Left renal pelvis (tissue), 4 donors: ENCODE measurements at regions not wholly inside any gene's neighbourhood (a gene's known extent, or its start where the extent isn't known, plus 50 kb on each side); places are given as distances from the start of the nearest gene placed in this dataset.
"Not testable (repeated sequence)": the region's sequence is repeated elsewhere in the genome, so short reads cannot be mapped to it uniquely, and the experiment has no call there.

ENCODE experiments used
- DNase-seq, 4 donors: peaks; one replicate each; pipeline ENCODE4 v3.0.0-alpha.2; 2013; ENCODE audit warnings: low read depth in 4 of 4, low spot score in 3 of 4

- peak in 2 of 4 donors; percentile 1 to 2 for DNase-seq
Observed at GRCh38 chrX:86887341-86887740, 630.3 kb upstream of the KLHL4 start.

GRCh38 chrX:86910027-86910426, 607.6 kb upstream of the KLHL4 start:
- DNase-seq, result no peak

- DNase-seq, result no peak
Observed at GRCh38 chrX:86910602-86911311, 606.8 kb upstream of the KLHL4 start.

- no peak for DNase-seq
Observed at GRCh38 chrX:86914569-86914968, 603.0 kb upstream of the KLHL4 start.

GRCh38 chrX:86917959-86918358, 599.6 kb upstream of the KLHL4 start:
- DNase-seq, result no peak

- DNase-seq, result no peak
Observed at GRCh38 chrX:86930419-86930818, 587.2 kb upstream of the KLHL4 start.

- DNase-seq, result no peak
Observed at GRCh38 chrX:86935988-86936387, 581.6 kb upstream of the KLHL4 start.

- peak; percentile 3 to 12 (median 9) for DNase-seq
Observed at GRCh38 chrX:86946569-86946968, 571.0 kb upstream of the KLHL4 start.

GRCh38 chrX:86964321-86964720, 553.3 kb upstream of the KLHL4 start:
- no peak for DNase-seq

- DNase-seq, result no peak
Observed at GRCh38 chrX:86981326-86981879, 536.2 kb upstream of the KLHL4 start.

- DNase-seq, result not testable (repeated sequence)
Observed at GRCh38 chrX:86987351-86987750, 530.3 kb upstream of the KLHL4 start.

GRCh38 chrX:87003031-87003430, 514.6 kb upstream of the KLHL4 start:
- no peak for DNase-seq

- DNase-seq, result no peak
Observed at GRCh38 chrX:87005183-87005582, 512.4 kb upstream of the KLHL4 start.

- no peak for DNase-seq
Observed at GRCh38 chrX:87005885-87006284, 511.7 kb upstream of the KLHL4 start.

GRCh38 chrX:87006561-87006960, 511.0 kb upstream of the KLHL4 start:
- no peak for DNase-seq

GRCh38 chrX:87017210-87017609, 500.4 kb upstream of the KLHL4 start:
- no peak for DNase-seq

GRCh38 chrX:87033115-87033514, 484.5 kb upstream of the KLHL4 start:
- DNase-seq, result not testable (repeated sequence)

GRCh38 chrX:87045352-87045751, 472.2 kb upstream of the KLHL4 start:
- DNase-seq, result no peak

- DNase-seq, result no peak
Observed at GRCh38 chrX:87049567-87049966, 468.0 kb upstream of the KLHL4 start.

- DNase-seq, result no peak
Observed at GRCh38 chrX:87063642-87064041, 454.0 kb upstream of the KLHL4 start.

- no peak for DNase-seq
Observed at GRCh38 chrX:87064502-87064901, 453.1 kb upstream of the KLHL4 start.

- DNase-seq, result no peak
Observed at GRCh38 chrX:87067795-87068369, 449.7 kb upstream of the KLHL4 start.
